GM12874 (cell line): ENCODE measurements at regions not wholly inside any gene's neighbourhood (a gene's known extent, or its start where the extent isn't known, plus 50 kb on each side); places are given as distances from the start of the nearest gene placed in this dataset.

ENCODE experiments used
- TF ChIP-seq, protein P1 (sequence below): IDR thresholded peaks from 2 replicates; pipeline ENCODE4 v1.5.1; 2011; ENCODE audit warnings: low read depth, mild to moderate bottlenecking, control low read depth, low read length, moderate library complexity; ENCODE audit not compliant: insufficient read depth

DNA sequence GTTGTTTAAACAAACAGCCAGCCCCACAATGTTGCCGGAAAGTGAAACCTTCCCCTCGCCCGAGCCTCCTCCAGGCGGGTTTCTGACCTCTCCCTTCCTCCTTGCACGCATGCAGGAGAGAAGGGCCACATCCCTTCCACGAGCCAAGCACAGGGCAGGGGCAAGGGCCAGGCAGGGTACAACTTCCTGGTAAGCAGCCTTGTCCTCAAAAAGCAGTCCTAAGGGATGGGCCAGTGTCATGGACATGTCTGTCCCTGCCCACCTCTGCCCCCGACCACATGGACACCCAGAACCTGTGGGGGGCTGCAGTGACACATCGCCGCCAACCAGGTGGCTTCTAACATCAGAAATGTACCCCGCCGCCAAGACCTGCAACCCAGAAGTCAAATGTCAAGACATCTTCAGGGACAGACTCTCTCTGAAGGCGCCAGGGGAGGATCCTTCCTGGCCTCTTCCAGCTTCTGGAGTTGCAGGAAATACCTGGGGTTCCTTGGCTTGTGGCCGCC is 145.3 kb downstream of the CRYBB2 start:
- TF ChIP-seq, protein P1, sequence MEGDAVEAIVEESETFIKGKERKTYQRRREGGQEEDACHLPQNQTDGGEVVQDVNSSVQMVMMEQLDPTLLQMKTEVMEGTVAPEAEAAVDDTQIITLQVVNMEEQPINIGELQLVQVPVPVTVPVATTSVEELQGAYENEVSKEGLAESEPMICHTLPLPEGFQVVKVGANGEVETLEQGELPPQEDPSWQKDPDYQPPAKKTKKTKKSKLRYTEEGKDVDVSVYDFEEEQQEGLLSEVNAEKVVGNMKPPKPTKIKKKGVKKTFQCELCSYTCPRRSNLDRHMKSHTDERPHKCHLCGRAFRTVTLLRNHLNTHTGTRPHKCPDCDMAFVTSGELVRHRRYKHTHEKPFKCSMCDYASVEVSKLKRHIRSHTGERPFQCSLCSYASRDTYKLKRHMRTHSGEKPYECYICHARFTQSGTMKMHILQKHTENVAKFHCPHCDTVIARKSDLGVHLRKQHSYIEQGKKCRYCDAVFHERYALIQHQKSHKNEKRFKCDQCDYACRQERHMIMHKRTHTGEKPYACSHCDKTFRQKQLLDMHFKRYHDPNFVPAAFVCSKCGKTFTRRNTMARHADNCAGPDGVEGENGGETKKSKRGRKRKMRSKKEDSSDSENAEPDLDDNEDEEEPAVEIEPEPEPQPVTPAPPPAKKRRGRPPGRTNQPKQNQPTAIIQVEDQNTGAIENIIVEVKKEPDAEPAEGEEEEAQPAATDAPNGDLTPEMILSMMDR = no peak

DNA sequence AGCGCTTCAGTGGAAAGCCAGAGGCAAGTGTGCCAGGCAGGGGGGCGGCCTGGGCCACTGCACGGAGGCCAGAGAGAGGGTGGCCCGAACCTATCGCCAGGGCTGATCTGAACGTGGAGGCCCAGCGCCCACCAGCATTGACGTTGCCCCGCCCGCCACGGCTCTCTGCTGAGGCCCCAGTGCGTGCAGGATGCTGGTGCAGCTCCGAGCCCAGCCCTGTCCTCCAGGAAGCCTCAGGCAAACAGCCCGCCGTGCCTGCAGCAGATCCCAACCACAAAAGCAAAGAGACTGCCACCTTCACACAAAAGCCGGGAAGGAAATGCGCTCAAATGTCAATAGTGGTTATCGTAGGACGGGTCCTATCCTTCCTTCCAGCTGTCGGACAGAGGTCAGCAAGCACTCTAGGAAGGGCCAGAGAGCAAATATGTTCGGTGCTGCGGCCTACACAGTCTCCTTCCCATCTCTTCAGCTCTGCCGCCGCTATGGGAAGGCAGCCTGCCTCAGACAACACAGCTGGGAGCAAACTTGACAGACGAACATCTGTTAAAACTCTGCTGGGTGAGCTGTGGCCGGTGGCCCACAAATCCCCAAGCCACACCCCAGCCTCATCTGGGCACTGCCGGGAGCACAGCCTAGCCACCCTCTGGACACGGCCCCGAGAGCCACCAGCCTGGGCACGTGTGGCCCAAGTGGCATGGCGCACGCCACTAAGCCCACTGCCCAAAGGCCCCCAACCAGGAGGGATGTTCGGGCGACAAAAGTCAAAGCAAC is 146.2 kb downstream of the CRYBB2 start:
- TF ChIP-seq, protein P1 = no peak

DNA sequence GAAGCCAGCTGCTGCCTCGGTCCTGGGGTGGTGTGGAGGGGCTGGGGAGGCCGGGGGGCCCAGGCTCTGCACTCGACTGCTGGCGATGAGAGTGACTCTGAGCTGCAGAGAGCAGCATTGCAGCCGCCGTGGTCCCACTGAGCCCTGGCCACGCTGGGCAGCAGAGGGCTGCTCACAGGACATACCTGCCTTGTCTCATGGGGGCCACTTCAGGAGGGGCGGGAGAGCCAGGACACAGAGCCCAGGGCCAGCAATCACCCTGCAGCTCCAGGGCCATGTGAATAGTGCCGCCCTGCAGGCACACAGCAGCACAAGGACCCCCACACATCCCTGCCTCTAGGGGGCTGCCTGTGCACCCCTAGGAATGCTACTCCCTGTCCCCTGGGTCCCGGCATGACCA is 147.0 kb downstream of the CRYBB2 start:
- TF ChIP-seq, protein P1 = no peak

DNA sequence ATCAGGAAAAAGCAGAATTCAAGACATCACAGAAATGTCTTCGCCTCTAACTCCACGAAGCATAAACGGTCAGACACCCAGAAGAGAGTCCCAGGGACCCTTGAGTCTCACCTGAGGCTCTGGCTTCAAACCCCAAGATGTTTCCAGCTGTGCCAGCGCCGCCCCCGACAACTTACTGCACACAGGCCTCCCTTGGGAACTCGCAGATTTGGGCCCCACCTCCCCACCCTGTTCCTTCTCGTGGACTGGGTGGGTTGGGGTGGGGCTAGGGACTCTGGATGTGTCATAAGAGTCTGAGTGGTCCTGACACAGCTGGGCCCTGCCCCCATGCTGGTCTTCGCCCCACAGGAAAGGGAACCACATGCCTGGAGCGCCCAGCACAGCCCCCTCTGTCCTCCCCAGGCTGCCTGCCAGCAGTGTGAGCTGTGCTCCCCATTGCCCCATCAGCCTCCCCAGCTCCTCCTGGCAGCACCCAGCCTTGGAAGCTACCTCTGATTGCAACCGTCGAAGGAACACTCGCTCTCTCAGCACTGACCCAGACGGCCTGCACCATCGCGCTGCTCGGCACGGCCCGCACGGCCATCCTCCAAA is 147.5 kb downstream of the CRYBB2 start:
- TF ChIP-seq, protein P1 = no peak

DNA sequence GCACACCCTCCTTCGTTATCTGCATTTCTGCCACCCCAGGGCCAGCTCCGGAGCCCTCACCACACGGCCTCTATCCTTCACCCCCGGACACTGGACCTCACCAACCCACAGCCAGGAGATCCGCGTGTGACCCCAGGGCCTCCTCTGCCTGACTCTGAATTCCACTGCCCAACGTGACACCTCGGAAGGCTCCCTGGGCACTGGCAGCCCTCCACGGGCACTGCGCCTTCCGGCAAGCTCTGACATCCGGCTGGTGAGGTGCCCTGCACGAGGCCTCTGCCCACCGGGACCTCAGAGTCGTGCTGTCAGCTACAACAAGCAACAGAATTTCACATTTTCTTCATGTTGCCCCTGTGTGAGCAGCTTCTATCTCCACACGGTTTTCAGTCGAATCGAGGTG is 148.3 kb downstream of the CRYBB2 start:
- TF ChIP-seq, protein P1 = no peak

DNA sequence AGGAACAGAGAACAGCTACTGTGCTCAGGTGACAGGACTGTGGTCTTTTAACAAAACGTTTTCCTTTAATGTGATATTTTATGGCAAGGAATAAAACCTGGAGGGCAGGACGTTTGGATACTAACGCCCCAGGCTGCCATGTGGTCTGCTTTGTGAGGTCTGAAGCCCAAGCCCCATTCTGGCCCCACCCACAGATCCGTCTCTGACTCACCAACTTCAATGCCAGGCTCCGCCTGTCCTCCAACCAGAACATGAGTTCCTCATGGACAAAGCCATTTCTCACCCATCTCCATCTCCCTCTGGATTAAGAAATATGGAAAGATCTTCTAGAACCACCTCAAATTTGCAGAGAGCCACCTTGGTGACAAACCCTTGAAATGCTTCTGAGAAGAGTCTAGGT is 148.8 kb downstream of the CRYBB2 start:
- TF ChIP-seq, protein P1 = no peak

DNA sequence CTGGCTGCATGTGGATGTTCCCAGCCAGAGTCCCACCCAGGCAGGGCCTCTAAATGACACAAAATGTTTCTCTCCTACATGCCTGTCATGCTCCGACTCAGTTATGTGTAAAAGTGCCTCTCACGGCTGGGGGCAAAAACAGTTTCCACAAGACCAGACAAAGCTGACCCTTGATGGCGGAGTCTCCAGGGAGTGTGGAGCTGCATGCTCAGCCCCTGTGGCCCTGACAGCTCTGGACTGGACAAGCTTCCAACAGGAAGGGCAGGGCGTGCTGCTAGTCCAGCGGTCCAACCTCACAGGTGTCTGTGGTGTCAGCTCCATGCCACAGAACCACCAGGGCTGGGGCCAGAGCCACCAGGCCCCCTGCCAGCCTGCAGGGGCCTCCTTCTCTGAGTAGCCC is 149.6 kb downstream of the CRYBB2 start:
- TF ChIP-seq, protein P1 = no peak
